GM23248 (cell line): ENCODE measurements at regions not wholly inside any gene's neighbourhood (a gene's known extent, or its start where the extent isn't known, plus 50 kb on each side); places are given as distances from the start of the nearest gene placed in this dataset.
A peak's percentile ranks its signal among the peaks of the same experiment; 100 is the strongest.

Experiments
- DNase-seq: peaks from one replicate; pipeline ENCODE4 v3.0.0-alpha.2; 2015
- H2AFZ ChIP-seq: fragments of 200-600 bp; sonication (generic); 2 replicates; pipeline ENCODE4 v1.6.1; 2016; ENCODE audit warnings: antibody characterized with exemption
- H3F3A ChIP-seq: fragments of 200-600 bp; sonication (generic); 2 replicates; pipeline ENCODE4 v1.6.1; 2016; ENCODE audit warnings: mild to moderate bottlenecking, antibody characterized with exemption, mixed run types; ENCODE audit not compliant: insufficient read depth
- H3K27ac ChIP-seq: fragments of 200-600 bp; sonication (generic); 2 replicates; pipeline ENCODE4 v1.5.1; 2016; ENCODE audit warnings: mild to moderate bottlenecking
- H3K27me3 ChIP-seq: fragments of 200-600 bp; sonication (generic); replicated peaks from 2 replicates; pipeline ENCODE4 v1.6.1; 2016; ENCODE audit warnings: mild to moderate bottlenecking; ENCODE audit not compliant: insufficient read depth
- H3K36me3 ChIP-seq: fragments of 200-600 bp; sonication (generic); 2 replicates; pipeline ENCODE4 v1.6.1; 2016; ENCODE audit warnings: low read depth, mild to moderate bottlenecking
- H3K4me1 ChIP-seq: fragments of 200-600 bp; sonication (generic); 2 replicates; pipeline ENCODE4 v1.6.1; 2016; ENCODE audit warnings: mild to moderate bottlenecking; ENCODE audit not compliant: insufficient read depth
- H3K4me2 ChIP-seq: fragments of 200-600 bp; sonication (generic); one replicate; pipeline ENCODE4 v1.6.1; 2016; ENCODE audit warnings: mild to moderate bottlenecking; ENCODE audit not compliant: unreplicated experiment
- H3K4me3 ChIP-seq: fragments of 200-600 bp; sonication (generic); 2 replicates; pipeline ENCODE4 v1.5.1; 2016; ENCODE audit warnings: mild to moderate bottlenecking
- H3K79me2 ChIP-seq: fragments of 200-600 bp; sonication (generic); 2 replicates; pipeline ENCODE4 v1.6.1; 2016; ENCODE audit warnings: mild to moderate bottlenecking; ENCODE audit not compliant: insufficient read depth
- H3K9ac ChIP-seq: fragments of 200-600 bp; sonication (generic); 2 replicates; pipeline ENCODE4 v1.6.1; 2016; ENCODE audit warnings: mild to moderate bottlenecking
- H3K9me2 ChIP-seq: fragments of 200-600 bp; sonication (generic); 2 replicates; pipeline ENCODE4 v1.6.1; 2016; ENCODE audit warnings: mixed run types, mild to moderate bottlenecking, moderate library complexity; ENCODE audit not compliant: insufficient read depth
- H3K9me3 ChIP-seq: fragments of 200-600 bp; sonication (generic); one replicate; pipeline ENCODE4 v1.6.1; 2017; ENCODE audit warnings: low read depth
- H4K20me1 ChIP-seq: fragments of 200-600 bp; sonication (generic); 2 replicates; pipeline ENCODE4 v1.6.0; 2016; ENCODE audit not compliant: insufficient read depth
- EZH2 ChIP-seq: fragments of 200-600 bp; sonication (generic); IDR thresholded peaks from 2 replicates; pipeline ENCODE4 v1.6.1; 2018; ENCODE audit warnings: antibody characterized with exemption, mild to moderate bottlenecking; ENCODE audit not compliant: insufficient read depth, poor library complexity, severe bottlenecking
- EZH2phosphoT487 ChIP-seq: fragments of 200-600 bp; sonication (generic); IDR thresholded peaks from 2 replicates; pipeline ENCODE4 v1.6.1; 2018; ENCODE audit warnings: antibody characterized with exemption, moderate library complexity, mild to moderate bottlenecking, low read depth; ENCODE audit not compliant: insufficient read depth
- WGBS, 2 experiments: methylation state at CpG; one replicate each; pipeline ENCODE4 v1.1.6; 2015 to 2017; ENCODE audit warnings: low lambda C conversion rate in 2 of 2, low coverage in 1 of 2; ENCODE audit errors: missing lambda C conversion rate in 2 of 2; 5-methylcytosine and 5-hydroxymethylcytosine counted together
- in situ Hi-C: fragments of 300-500 bp; cut with MboI; formaldehyde crosslinking; loops from 2 replicates; pipeline ENCODE4 v1.15.0; 2020

DNA sequence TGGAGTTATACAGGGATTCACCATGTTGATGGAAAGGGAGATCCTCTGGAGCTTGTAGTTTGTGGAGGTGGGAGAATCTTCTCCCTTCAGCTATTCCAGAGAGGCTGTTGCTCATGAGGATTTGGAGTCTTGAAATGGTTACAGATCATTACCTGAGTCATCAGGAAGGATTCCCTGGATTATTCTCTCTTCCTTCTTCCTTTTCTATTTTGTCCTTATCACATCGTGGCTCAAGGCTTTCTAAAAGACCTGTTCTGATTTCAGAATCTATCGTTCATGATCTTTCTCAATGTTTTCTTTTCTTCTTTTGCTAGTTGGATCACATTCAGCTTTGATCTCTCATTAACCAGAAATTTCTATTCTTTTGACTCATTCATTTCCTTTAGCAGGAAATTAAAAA, 196.0 kb downstream of the KLF5 start:
- H3K9ac ChIP-seq, result no peak overlapping the region
- TF ChIP-seq EZH2phosphoT487 (no peak), EZH2 (no peak)
- H4K20me1 ChIP-seq, result no peaks in the 10 kb centered on the region
- in situ Hi-C loops, result no loop called here
- 0 out of 2 replicates have a peak, but pooled peaks cover 7% of the 10 kb centered on the region for H3K27me3 ChIP-seq
- no peaks in the 10 kb centered on the region for H3K79me2 ChIP-seq
- no peak overlapping the region for H3K4me2 ChIP-seq
- H2AFZ ChIP-seq, result no peak overlapping the region
- H3K9me2 ChIP-seq, result no peaks in the 10 kb centered on the region
- H3K4me1 ChIP-seq, result peaks cover 6% of the 10 kb centered on the region; the same call in 1 of the 2 replicates
- WGBS, 2 experiments, result 38 to 45% methylated on average over 2 of the region's 2 CpGs
- peaks cover 4% of the 10 kb centered on the region; the same call in 1 of the 2 replicates for H3F3A ChIP-seq
- no peak overlapping the region for H3K27ac ChIP-seq
- no peaks in the 10 kb centered on the region for H3K36me3 ChIP-seq
- DNase-seq, result peak; percentile 25
- no peak overlapping the region for H3K4me3 ChIP-seq
- no peaks in the 10 kb centered on the region for H3K9me3 ChIP-seq

DNA sequence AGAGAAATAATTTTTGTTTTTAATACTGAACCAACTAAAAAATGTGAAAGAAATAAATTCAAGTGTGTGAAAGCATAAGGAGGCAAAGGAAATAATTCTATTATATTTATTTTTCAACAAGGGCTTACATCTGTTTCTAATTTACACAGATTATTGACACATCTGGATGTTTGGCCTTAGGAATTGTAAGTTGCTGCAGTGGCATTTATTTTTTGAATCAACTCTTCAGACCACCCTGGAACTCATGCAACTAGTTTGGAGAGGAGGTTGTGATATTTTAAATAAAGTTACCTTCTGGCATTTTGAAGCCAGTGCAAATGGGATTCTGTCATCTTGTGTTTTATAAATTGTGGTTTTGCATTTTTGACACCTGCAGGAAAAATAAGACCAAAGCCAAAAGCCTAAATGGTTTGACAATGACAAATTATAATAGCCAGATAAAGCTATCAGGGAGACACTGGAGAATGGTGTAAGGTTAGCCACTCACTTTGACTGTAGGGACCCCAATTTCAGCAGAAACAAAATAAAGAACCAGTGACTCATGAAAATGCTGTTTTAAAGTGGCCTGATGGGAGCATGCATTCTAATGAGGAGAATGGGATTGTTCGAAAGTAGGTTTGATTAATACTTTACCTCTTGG, 192.9 kb downstream of the KLF5 start:
- Histone ChIP-seq H3K27ac (no peak overlapping the region), H3K4me2 (no peak overlapping the region)

DNA sequence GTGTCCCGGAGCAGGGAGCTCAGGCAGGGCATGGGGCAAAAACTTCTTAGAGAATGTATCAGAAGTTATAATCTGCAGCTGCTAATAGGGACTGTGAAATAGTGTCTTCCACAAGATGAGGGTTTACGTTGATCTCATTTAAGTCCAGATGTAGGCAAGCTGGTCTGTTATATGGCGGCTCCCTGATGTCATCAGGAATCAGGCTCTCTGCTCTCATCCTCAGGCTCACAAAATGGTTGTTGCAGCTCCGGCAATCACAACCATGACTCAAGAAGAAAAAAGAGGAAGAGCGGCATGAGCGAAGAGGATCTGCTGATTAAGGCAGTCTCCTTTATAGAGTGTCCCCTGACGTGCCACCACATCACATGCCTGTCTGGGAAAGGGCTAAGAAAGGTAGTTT, 191.3 kb downstream of the KLF5 start:
- TF ChIP-seq EZH2 (no peak), EZH2phosphoT487 (no peak)
- H3K79me2 ChIP-seq, result no peaks in the 10 kb centered on the region
- in situ Hi-C loops, result no loop called here
- DNase-seq, result no peak
- H3K4me2 ChIP-seq, result no peak overlapping the region
- H4K20me1 ChIP-seq, result no peaks in the 10 kb centered on the region
- 62 to 75% methylated on average over 7 of the region's 7 CpGs for WGBS, 2 experiments
- H3K9me3 ChIP-seq, result no peaks in the 10 kb centered on the region
- no peaks in the 10 kb centered on the region for H3K36me3 ChIP-seq
- H3K4me3 ChIP-seq, result no peak overlapping the region
- no peaks in the 10 kb centered on the region for H3K9me2 ChIP-seq
- H3K27me3 ChIP-seq, result peaks cover 7% of the 10 kb centered on the region; the same call in 1 of the 2 replicates
- no peak overlapping the region for H2AFZ ChIP-seq
- H3K4me1 ChIP-seq, result peaks cover 4% of the 10 kb centered on the region; the same call in 1 of the 2 replicates
- H3K27ac ChIP-seq, result no peak overlapping the region
- H3K9ac ChIP-seq, result no peak overlapping the region
- H3F3A ChIP-seq, result peaks cover 3% of the 10 kb centered on the region; the same call in 1 of the 2 replicates

More for the DNA sequence above, 192.9 kb downstream of the KLF5 start:
- TF ChIP-seq EZH2, result no peak
- TF ChIP-seq EZH2phosphoT487, result no peak
- no peaks in the 10 kb centered on the region for H3K9me2 ChIP-seq
- H3K27me3 ChIP-seq, result 0 out of 2 replicates have a peak, but pooled peaks cover 7% of the 10 kb centered on the region
- H3K9me3 ChIP-seq, result no peaks in the 10 kb centered on the region
- H3K36me3 ChIP-seq, result no peaks in the 10 kb centered on the region
- H2AFZ ChIP-seq, result no peak overlapping the region
- no peaks in the 10 kb centered on the region for H3K79me2 ChIP-seq
- H4K20me1 ChIP-seq, result no peaks in the 10 kb centered on the region
- H3F3A ChIP-seq, result peaks cover 4% of the 10 kb centered on the region; the same call in 1 of the 2 replicates
- H3K9ac ChIP-seq, result no peak overlapping the region
- WGBS, 2 experiments, result 74 to 84% methylated on average over 1 of the region's 1 CpG
- no peak overlapping the region for H3K4me3 ChIP-seq
- H3K4me1 ChIP-seq, result peaks cover 6% of the 10 kb centered on the region; the same call in 1 of the 2 replicates
- DNase-seq, result no peak
- in situ Hi-C loops, result no loop called here

DNA sequence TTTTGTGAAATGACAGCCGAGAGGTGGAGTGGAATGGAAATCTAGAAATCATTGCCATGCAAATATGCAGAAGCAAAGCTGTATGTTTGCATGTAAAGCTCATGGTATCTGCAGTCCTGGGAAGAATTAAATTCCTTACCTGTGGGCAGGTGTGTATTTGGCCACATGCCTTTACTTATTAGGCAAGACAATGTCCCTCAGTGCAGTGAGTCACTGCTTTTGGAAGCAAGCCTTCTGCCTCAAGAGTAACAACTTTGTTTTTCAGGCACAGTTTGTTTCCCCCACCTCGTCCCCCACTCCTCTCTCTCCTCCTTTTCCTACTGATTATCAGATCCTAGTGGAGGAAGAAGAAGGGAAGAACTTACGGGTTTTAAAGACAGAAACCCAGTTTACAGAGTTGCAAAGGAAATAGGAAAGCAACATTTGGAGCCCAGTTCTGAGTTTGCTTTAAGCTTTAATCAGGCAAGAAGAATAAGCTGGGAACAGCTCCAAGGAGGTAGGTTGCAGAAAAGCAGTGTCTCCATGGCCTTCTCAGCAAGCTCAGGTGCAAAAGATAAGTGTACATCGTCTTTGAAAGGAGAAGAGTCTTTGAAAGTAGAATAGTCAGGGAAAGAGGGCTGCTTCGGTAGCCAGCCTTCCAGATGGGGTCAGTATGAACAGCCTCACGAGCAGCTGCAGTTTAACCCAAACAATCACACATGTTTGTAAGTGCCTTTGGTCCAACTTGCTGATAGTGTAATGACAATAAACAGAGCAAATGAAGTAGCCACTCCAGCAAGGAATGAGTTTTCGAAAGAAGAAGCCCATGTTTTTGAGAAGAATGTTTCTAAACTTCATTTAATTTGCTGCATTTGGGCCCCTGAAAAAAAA, 190.1 kb downstream of the KLF5 start:
- Histone ChIP-seq H3K36me3 (no peaks in the 10 kb centered on the region), H4K20me1 (no peaks in the 10 kb centered on the region), H2AFZ (no peak overlapping the region), H3F3A (no peaks in the 10 kb centered on the region), H3K27me3 (peaks cover 7% of the 10 kb centered on the region; the same call in 1 of the 2 replicates), H3K4me2 (no peak overlapping the region), H3K27ac (no peak overlapping the region), H3K4me3 (no peak overlapping the region), H3K4me1 (no peaks in the 10 kb centered on the region), H3K9me2 (no peaks in the 10 kb centered on the region), H3K79me2 (no peaks in the 10 kb centered on the region), H3K9ac (no peak overlapping the region), H3K9me3 (no peaks in the 10 kb centered on the region)
- 37 to 43% methylated on average over 7 of the region's 7 CpGs for WGBS, 2 experiments
- in situ Hi-C loops, result no loop called here
- TF ChIP-seq EZH2 (no peak), EZH2phosphoT487 (no peak)
- no peak for DNase-seq
